ENCODE measurements at regions not wholly inside any gene's neighbourhood (a gene's known extent, or its start where the extent isn't known, plus 50 kb on each side); places are given as distances from the start of the nearest gene placed in this dataset.
"Not testable (repeated sequence)": the region's sequence is repeated elsewhere in the genome, so short reads cannot be mapped to it uniquely, and the experiment has no call there.

DNA sequence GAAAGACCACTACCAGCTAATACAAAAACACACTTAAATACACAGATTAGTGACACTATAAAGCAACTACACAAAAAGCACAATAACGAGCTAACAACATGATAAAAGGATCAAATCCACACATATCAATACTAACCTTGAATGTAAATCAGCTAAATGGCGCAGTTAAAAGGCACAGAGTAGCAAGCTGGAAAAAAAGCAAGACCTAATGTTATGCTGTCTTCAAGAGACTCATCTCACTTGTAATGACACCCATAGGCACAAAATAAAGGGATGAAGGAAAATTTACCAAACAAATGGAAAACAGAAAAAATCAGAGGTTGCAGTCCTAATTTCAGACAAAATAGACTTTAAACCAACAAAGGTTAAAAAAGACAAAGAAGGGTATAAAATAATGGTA is 86.3 kb downstream of the NUS1 start:
- DNase-seq (ENCODE audit: low read depth, low spot score): no peak

DNA sequence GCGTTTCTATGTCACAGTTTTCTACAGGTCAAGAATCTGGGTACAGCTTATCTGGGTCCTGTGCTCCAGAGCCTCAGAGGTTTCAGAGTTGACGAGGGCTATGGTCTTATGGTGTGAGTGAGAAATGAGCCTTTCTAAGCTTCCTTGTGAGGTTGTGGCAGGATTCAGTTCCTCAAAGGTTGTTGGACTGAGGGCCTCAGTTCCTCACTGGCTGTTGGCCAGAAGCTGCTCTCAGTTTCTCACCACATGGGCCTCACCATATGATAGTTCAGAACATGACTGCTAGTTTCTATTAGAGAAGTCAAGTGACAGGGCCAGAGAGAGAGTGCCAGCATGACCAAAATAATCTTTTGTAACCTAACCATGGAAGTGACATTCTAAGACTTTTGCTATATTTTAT is 96.1 kb downstream of the NUS1 start:
- no peak for DNase-seq (ENCODE audit: low read depth, low spot score)

DNA sequence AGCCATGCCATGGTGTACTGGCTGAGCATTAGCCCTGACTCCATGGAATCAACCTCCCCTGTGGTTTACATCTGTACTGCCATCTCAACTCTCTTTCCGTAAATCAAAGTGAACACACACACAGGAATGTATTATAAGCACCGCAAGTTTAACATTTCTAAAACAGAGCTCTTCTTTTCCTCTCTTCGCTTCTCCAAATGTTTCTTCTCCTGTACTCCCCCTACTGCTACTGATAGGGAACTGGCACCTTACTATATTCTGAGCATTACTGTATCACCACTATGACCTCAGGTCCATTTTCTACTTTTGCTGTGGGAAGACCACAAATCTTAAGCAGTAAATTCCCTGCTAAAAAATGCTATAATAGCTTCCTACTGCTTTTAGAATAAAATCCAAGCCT is 101.2 kb downstream of the NUS1 start:
- no peak for DNase-seq (ENCODE audit: low read depth, low spot score)

DNA sequence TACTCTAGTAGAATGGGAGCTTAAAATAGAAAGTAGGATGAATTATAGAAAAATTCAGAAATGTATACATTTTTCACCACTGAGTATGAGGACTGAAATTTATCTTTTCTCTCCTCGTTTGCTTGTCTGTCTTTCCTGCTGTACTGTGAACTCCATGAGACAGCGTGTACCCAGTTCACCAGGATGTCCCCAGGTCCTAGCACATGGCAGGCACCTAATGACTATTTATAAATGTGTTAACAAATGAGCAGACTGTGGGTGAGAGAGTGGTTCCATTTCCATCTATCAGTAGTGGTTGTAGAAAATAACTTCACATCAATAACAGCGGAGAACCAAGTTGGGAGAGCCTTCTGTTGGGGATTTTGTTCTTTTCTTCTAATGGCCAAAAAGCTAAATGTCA is 106.3 kb downstream of the NUS1 start:
- DNase-seq (ENCODE audit: low read depth, low spot score): no peak

DNA sequence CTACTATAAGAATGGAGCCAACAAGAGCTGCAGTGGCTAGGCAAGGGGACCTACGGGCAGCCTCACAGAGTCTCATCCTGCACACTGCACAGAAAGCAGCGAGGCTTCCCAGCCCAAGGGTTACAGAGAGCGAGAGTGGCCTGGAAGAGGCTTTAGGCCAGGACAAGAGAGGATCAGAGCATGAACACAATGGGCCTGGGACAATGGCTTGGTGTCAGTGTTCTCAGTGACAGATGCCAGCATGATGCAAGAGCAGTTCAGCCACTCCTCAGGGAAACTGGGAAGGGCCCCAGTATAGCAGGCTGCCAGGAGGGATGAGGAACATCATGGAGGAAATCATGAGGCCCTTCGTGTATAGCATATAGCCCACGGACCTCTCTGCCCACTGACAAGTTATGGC is 108.0 kb downstream of the NUS1 start:
- DNase-seq (ENCODE audit: low read depth, low spot score): no peak

DNA sequence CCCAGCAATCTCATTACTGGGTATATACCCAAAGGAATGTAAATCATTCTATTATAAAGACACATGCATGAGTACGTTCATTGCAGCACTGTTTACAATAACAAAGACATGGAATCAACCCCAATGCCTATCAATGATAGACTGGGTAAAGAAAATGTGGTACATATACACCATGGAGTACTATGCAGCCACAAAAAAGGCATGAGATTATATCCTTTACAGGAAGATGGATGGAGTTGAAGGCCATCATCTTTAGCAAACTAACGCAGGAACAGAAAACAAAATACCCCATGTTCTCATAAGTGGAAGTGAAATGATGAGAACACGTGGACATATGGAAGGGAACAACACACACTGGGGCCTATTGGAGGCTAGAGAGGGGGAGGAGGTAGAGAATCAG is 115.7 kb downstream of the NUS1 start:
- DNase-seq (ENCODE audit: low read depth, low spot score): no peak

DNA sequence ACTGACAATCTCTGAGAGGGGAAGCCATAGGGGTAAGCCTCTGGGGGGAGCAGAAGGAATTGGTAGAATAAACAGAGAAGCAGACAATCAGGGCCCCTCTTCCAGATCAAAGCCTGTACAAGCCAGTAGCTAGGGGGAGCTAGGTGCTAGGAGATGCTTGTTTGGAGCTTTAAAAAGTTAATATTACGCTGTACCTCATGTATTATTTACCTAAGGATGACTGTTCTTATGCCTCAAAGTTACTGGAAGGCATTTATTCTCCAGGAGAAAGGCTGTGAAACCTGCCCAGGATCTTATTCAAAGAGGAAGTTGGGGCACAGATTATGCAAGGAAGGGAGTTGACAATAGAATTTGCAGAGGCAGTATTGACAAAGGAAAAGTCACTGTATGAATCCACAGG is 111.8 kb upstream of the SLC35F1 start:
- no peak for DNase-seq (ENCODE audit: low read depth, low spot score)

DNA sequence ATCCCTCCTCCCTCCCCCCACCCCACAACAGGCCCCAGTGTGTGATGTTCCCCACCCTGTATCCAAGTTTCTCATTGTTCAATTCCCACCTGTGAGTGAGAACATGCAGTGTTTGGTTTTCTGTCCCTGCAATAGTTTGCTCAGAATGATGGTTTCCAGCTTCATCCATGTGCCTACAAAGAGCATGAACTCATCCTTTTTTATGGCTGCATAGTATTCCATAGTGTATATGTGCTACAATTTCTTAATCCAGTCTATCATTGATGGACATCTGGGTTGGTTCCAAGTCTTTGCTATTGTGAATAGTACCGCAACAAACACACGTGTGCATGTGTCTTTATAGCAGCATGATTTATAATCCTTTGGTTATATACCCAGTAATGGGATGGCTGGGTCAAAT is 108.2 kb upstream of the SLC35F1 start:
- not testable (repeated sequence) for DNase-seq (ENCODE audit: low read depth, low spot score)

DNA sequence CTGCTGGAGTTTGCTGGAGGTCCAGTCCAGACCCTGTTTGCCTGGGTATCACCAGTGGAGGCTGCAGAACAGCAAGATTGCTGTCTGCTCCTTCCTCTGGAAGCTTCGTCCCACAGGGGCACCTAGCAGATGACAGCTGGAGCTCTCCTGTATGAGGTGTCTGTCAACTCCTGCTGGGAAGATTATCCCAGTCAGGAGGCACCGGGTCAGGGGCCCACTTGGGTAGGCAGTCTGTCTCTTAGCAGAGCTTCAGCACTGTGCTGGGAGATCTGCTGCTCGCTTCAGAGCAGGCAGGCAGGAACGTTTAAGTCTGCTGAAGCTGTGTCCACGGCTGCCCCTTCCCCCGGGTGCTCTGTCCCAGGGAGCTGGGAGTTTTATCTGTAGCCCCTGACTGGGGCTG is 96.8 kb upstream of the SLC35F1 start:
- DNase-seq (ENCODE audit: low read depth, low spot score): no peak

DNA sequence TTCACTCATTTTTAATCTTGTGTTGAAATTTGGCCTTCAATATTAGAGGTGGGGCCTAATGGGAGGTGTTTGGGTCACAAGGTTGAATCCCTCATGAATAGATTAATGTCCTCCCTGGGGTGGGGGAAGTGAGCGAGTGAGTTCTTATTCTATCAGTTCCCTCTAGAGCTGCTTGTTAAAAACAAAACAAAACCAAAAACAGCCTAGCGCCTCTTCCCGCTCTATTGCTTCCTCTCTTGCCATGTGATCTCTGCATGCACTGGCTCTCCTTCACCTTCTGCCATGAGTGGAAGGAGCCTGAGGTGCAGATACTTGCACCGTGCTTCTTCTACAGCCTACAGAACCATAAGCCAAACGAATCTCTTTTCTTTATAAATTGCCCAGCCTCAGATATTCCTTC is 89.6 kb upstream of the SLC35F1 start:
- DNase-seq (ENCODE audit: low read depth, low spot score): no peak

DNA sequence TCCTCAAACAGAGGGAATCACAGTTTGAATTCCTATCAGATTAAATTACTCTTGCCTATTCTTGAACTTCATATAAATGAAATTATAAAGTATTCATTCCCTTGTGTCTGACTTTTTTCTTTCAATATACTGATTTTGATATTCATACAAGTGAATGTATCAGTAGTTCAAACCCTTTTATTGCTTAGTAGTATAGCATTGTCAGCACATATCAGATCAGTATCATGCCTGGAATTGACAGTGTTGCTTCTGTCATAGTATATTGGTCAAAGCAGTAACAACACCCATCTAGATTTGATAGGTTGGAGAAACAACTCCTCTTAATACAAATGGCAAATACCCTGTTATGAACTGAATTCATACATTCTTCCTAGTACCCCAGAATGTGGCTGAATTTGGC is 89.1 kb upstream of the SLC35F1 start:
- DNase-seq (ENCODE audit: low read depth, low spot score): no peak

DNA sequence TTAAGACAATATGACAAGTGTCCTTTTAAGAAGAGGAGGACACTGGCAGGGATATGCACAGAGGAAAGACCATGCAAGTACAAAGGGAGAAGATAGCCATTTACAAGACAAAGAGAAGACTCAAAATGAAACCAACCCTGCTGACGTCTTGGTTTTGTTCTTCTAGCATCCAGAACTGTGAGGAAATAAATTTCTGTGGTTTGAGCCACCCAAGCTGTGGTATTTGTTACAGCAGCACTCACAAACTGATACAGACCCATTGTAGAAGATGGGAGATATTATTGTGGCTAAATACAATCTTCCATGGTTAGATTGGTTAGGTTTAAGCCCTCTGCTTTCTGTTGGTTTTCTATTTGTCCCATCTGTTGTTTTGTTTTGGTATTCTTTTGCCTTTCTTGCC is 88.6 kb upstream of the SLC35F1 start:
- DNase-seq (ENCODE audit: low read depth, low spot score): no peak

DNA sequence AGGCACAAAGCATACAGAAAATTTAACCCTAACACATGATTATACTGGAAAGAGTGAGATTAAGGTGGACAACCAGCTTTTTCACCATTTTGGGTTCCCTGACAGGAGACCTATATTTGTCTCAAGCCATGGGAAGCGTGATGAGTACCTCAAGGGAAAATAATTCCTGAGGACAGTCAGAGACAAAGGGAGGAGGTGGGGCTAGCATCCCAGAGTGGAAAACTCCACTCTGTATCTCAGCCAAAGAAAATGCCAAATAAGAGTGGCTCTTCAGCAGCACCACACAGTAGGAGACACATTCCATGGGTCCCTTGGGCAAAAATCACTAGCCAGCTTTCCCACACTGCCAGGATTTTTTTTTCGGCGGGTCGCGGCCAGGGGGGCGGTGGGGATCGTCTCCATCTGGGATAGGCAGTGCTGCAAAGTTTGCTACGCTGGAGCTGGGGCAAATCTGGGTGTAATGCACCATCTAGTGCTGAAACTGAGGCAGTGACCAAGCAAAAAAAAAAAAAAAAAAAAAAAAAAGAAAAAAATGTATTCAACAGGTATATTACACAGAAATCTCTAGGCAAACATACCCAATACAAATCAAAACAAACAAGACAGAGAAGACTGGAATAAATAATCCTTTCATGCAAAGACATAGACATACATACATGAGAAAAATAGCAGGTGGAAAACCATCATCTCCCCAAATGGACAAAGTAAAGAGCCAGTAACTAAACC is 77.3 kb upstream of the SLC35F1 start:
- peak; percentile 9 for DNase-seq (ENCODE audit: low read depth, low spot score)

DNA sequence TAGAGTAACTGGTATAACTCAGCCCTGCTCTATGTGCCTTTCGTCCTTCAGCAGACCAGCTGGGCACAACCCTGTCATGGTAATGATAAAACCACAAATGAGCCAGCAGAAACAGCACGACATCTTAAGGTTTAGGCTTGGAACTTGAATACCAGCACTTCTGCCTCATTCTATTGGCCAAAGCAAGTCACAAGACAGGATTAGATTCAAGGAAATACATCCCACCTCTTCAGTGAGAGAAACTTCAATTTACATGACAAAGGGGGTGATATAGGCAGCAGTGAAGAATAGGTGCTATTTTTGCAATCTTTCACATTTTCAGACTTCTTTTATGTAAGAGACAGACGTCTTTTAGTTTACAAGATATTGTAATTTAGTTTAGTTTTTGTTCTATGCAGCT is 69.8 kb upstream of the SLC35F1 start:
- no peak for DNase-seq (ENCODE audit: low read depth, low spot score)

DNA sequence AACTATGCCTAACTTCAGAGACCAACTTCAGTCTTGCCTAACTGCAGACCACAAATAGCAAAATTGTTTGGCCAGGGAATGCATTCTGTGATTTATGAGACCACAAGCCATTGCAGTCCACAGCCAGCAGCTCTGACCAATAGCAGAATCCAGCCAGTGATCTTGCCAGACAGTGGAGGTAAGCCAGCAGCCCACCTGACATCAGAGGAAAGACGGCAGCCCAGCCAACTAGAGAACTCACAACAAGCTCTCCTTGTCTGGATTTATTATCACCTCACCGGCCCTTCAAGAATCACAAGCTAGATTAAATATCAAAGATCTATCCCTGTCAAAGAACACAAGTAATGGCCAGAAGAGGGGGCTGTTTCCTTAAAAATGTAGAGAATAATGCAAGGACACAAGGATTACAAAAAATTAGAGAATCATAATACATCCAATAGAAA is 66.5 kb upstream of the SLC35F1 start:
- peak; percentile 9 for DNase-seq (ENCODE audit: low read depth, low spot score)

DNA sequence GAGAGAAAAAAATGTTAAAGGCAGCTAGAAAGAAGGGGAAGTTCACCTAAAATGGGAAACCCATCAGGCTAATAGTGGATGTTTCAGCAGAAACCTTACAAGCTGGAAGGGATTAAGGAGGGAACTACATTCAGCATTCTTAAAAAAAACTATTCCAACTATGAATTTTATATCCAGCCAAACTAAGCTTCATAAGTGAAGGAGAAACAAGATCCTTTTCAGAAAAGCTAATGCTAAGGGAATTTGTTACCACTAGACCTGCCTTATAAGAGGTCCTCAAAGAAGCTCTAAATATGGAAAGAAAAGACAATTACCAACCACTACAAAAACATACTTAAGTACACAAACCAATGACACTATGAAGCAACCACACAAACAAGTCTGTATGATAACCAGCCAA is 59.2 kb upstream of the SLC35F1 start:
- DNase-seq (ENCODE audit: low read depth, low spot score): no peak

DNA sequence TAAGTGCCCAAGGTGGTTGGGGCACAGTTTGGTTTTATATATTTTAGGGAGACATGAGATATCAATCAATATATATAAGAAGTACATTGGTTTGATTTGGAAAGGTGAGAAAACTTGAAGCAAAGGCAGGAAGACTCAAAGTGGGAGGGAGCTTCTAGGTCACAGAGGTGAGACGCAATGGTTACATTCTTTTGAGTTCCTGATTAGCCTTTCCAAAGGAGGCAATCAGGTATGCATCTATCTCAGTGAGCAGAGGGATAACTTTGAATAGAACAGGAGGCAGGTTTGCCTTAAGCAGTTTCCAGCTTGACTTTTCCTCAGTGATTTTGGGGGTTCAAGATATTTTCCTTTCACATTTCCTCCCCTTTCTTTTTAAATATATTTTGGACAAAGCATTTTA is 58.0 kb upstream of the SLC35F1 start:
- DNase-seq (ENCODE audit: low read depth, low spot score): no peak
